SK-N-SH (cell line): ENCODE measurements at regions not wholly inside any gene's neighbourhood (a gene's known extent, or its start where the extent isn't known, plus 50 kb on each side); places are given as distances from the start of the nearest gene placed in this dataset.

ENCODE experiments used
- MAX ChIP-seq: IDR thresholded peaks from 2 replicates; pipeline ENCODE4 v1.4.0; 2012; ENCODE audit warnings: low read depth
- POLR2AphosphoS5 ChIP-seq: IDR thresholded peaks from 2 replicates; pipeline ENCODE4 v1.6.1; 2012; ENCODE audit warnings: low read depth, low read length
- TEAD4 ChIP-seq: IDR thresholded peaks from 2 replicates; pipeline ENCODE4 v1.4.0; 2012; ENCODE audit warnings: mild to moderate bottlenecking, borderline replicate concordance; ENCODE audit not compliant: insufficient read depth
- YY1 ChIP-seq: IDR thresholded peaks from 2 replicates; pipeline ENCODE4 v1.4.0; 2012; ENCODE audit warnings: low read depth, mild to moderate bottlenecking

DNA sequence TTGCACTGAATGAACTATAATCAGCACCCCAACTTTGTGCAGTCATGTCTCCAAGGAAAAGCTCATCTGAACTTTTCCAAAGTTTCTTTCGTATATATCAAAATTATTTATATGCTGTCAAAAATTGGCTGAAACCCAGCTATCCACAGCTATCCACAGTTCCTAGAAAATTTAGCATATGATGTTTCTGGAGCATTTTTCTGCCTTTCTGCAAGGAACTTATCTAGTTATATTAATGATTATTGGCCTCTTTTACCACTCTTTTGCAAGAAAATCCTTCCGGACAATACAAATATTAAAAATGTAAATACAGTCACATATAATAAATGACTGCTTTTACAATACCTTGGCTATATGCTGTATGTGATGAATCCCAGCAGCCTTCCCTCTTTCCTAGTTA is 270.2 kb downstream of the TMEM167A start:
- TF ChIP-seq TEAD4, result no peak
- TF ChIP-seq MAX, result no peak
- TF ChIP-seq YY1, result no peak
- no peak for TF ChIP-seq POLR2AphosphoS5
